ENCODE measurements at regions not wholly inside any gene's neighbourhood (a gene's known extent, or its start where the extent isn't known, plus 50 kb on each side); places are given as distances from the start of the nearest gene placed in this dataset.

- peaks cover 3% of the 10 kb centered on the region for H3K4me1 Mint-ChIP-seq
- no peak overlapping the region for H3K4me3 Mint-ChIP-seq
- ATAC-seq (no peak), DNase-seq (no peak)
- no peaks in the 10 kb centered on the region for H3K27me3 Mint-ChIP-seq
- no peak overlapping the region for H3K27ac Mint-ChIP-seq
- H3K9me3 Mint-ChIP-seq (ENCODE audit: low read depth), result no peaks in the 10 kb centered on the region
- H3K36me3 Mint-ChIP-seq, result no peaks in the 10 kb centered on the region
- CTCF ChIA-PET, result interaction anchor here (0.5 to 1.3 kb wide), 3 partner anchors 10 to 352 kb away, joined by 3 read pairs; no protein-coding TSS in a partner anchor
Observed at GRCh38 chr5:101942321-101942882, 353.7 kb downstream of the SLCO4C1 start.

- Mint-ChIP-seq H3K4me3 (no peak overlapping the region), H3K9me3 (ENCODE audit: low read depth) (no peaks in the 10 kb centered on the region), H3K4me1 (no peaks in the 10 kb centered on the region), H3K36me3 (no peaks in the 10 kb centered on the region), H3K27ac (no peak overlapping the region), H3K27me3 (no peaks in the 10 kb centered on the region)
- ATAC-seq, result no peak
- no peak for DNase-seq
- CTCF ChIA-PET, result no interaction called here
Observed at GRCh38 chr5:101937041-101937440, 359.0 kb downstream of the SLCO4C1 start.

DNA sequence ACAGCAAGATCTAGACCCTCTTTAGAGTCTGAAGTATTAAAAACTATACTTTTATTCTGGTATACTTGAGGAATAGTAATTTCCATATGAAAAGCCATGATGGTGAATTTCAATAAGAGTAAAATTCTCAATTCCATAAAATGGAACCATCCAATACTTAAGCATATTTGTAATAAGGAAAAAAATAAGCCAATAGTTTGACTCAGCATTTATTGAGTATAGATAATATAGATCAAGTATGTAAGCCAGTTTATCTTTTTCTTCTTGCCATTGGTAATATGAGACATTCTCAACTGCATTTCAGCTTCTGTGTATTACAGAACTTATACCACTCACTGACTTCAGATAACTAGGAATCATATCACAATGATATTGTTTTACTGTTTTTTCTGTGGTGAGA lies 361.0 kb downstream of the SLCO4C1 start:
- ATAC-seq (no peak), DNase-seq (no peak)
- Mint-ChIP-seq H3K4me1 (no peaks in the 10 kb centered on the region), H3K9me3 (ENCODE audit: low read depth) (no peaks in the 10 kb centered on the region), H3K27me3 (no peaks in the 10 kb centered on the region), H3K36me3 (no peaks in the 10 kb centered on the region), H3K4me3 (no peak overlapping the region), H3K27ac (no peak overlapping the region)
- CTCF ChIA-PET, result no interaction called here

DNA sequence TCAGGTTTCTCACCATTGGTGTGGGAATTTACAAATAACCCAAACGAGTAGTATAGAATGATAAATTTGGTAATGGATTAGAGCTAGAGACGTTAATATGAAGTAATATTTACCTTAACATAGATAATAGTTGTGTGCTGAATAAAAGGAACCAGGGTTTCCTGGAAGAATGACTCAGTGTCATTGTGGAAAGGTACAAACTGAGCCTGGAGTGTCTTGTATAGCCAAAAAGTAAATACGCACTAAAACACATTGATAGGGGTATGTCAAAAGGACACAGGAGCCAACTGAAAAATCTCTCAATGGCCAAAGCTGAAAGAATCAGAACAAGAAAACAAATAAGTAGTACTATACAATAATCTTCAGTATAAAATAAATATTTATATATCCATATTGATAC lies 363.5 kb downstream of the SLCO4C1 start:
- H3K4me1 Mint-ChIP-seq, result no peaks in the 10 kb centered on the region
- H3K27ac Mint-ChIP-seq, result no peak overlapping the region
- no peak for ATAC-seq

GRCh38 chr5:101929628-101930027 lies 366.5 kb downstream of the SLCO4C1 start:
- no peaks in the 10 kb centered on the region for H3K9me3 Mint-ChIP-seq (ENCODE audit: low read depth)
- no peak for DNase-seq
- ATAC-seq, result no peak
- H3K4me1 Mint-ChIP-seq, result no peaks in the 10 kb centered on the region
- CTCF ChIA-PET, result no interaction called here
- H3K4me3 Mint-ChIP-seq, result no peak overlapping the region
- H3K27me3 Mint-ChIP-seq, result no peaks in the 10 kb centered on the region
- no peak overlapping the region for H3K27ac Mint-ChIP-seq
- no peaks in the 10 kb centered on the region for H3K36me3 Mint-ChIP-seq

More for the DNA sequence above, 363.5 kb downstream of the SLCO4C1 start:
- Mint-ChIP-seq H3K36me3 (no peaks in the 10 kb centered on the region), H3K4me3 (no peak overlapping the region), H3K9me3 (ENCODE audit: low read depth) (no peaks in the 10 kb centered on the region), H3K27me3 (no peaks in the 10 kb centered on the region)
- DNase-seq, result no peak
- CTCF ChIA-PET, result no interaction called here

- no peaks in the 10 kb centered on the region for H3K27me3 Mint-ChIP-seq
Observed at GRCh38 chr5:101917166-101917565, 378.9 kb downstream of the SLCO4C1 start.

DNA sequence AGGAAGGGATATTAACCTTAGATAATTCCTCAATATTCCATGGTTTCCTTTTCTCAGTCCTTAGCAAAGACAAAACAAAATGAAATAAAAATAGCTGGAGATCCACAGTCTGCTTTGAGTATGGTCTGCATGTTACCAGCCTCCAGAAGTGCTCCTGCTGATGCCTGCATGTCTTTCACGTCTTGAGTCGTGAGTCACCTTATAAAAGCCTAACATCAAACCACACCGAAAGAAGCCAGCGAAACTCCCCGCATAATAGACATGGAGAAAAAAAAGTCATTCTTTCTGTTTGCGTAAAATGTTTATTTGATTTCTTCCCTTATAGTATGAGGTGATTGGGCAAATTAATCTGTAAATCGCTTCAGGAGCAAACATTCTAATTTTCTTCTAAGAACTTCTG lies 380.5 kb downstream of the SLCO4C1 start:
- CTCF ChIA-PET, result no interaction called here
- H3K36me3 Mint-ChIP-seq, result no peaks in the 10 kb centered on the region
- ATAC-seq (no peak), DNase-seq (no peak)
- H3K9me3 Mint-ChIP-seq (ENCODE audit: low read depth), result no peaks in the 10 kb centered on the region
- no peak overlapping the region for H3K27ac Mint-ChIP-seq
- H3K27me3 Mint-ChIP-seq, result no peaks in the 10 kb centered on the region
- no peak overlapping the region for H3K4me3 Mint-ChIP-seq
- H3K4me1 Mint-ChIP-seq, result no peaks in the 10 kb centered on the region

More at GRCh38 chr5:101917166-101917565, 378.9 kb downstream of the SLCO4C1 start:
- no peaks in the 10 kb centered on the region for H3K9me3 Mint-ChIP-seq (ENCODE audit: low read depth)
- H3K27ac Mint-ChIP-seq, result no peak overlapping the region
- no peaks in the 10 kb centered on the region for H3K4me1 Mint-ChIP-seq
- CTCF ChIA-PET, result no interaction called here
- DNase-seq (no peak), ATAC-seq (no peak)
- no peak overlapping the region for H3K4me3 Mint-ChIP-seq
- no peaks in the 10 kb centered on the region for H3K36me3 Mint-ChIP-seq

GRCh38 chr5:101904736-101905135 lies 391.3 kb downstream of the SLCO4C1 start:
- H3K36me3 Mint-ChIP-seq, result no peaks in the 10 kb centered on the region
- no peak overlapping the region for H3K4me3 Mint-ChIP-seq
- H3K9me3 Mint-ChIP-seq (ENCODE audit: low read depth), result no peaks in the 10 kb centered on the region
- no peak overlapping the region for H3K27ac Mint-ChIP-seq
- no peaks in the 10 kb centered on the region for H3K4me1 Mint-ChIP-seq
- CTCF ChIA-PET, result no interaction called here
- H3K27me3 Mint-ChIP-seq, result no peaks in the 10 kb centered on the region
- ATAC-seq (no peak), DNase-seq (no peak)

GRCh38 chr5:101897914-101898313 lies 398.2 kb downstream of the SLCO4C1 start:
- no peaks in the 10 kb centered on the region for H3K9me3 Mint-ChIP-seq (ENCODE audit: low read depth)
- no peaks in the 10 kb centered on the region for H3K36me3 Mint-ChIP-seq
- CTCF ChIA-PET, result no interaction called here
- no peak for ATAC-seq
- DNase-seq, result no peak
- H3K4me3 Mint-ChIP-seq, result no peak overlapping the region
- no peak overlapping the region for H3K27ac Mint-ChIP-seq
- H3K4me1 Mint-ChIP-seq, result no peaks in the 10 kb centered on the region
- no peaks in the 10 kb centered on the region for H3K27me3 Mint-ChIP-seq

DNA sequence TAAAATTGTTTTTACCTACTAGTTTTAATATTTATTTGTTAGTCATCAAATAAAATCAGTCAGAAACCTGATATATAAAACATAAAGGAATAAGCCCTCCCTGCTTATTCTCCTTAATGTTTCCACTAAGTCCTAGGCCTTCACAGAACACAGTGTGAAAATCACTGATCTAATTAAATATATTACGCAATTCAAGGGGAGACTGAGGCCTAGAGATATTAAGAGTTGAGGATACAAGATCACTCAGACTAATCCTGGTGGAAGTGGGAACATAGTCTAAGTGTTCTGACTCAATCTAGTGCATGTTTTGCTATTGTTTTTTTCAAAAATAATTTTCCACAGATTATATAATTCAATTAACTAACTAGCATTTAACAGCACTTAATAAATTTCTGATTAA lies 401.1 kb downstream of the SLCO4C1 start:
- no peaks in the 10 kb centered on the region for H3K27me3 Mint-ChIP-seq
- no peak for ATAC-seq
- no peak overlapping the region for H3K27ac Mint-ChIP-seq
- CTCF ChIA-PET, result interaction anchor here (0.9 kb wide), 1 partner anchor 10 kb away, joined by 3 read pairs; no protein-coding TSS in a partner anchor
- no peaks in the 10 kb centered on the region for H3K36me3 Mint-ChIP-seq
- no peak for DNase-seq
- H3K4me3 Mint-ChIP-seq, result no peak overlapping the region
- H3K4me1 Mint-ChIP-seq, result no peaks in the 10 kb centered on the region
- H3K9me3 Mint-ChIP-seq (ENCODE audit: low read depth), result no peaks in the 10 kb centered on the region

DNA sequence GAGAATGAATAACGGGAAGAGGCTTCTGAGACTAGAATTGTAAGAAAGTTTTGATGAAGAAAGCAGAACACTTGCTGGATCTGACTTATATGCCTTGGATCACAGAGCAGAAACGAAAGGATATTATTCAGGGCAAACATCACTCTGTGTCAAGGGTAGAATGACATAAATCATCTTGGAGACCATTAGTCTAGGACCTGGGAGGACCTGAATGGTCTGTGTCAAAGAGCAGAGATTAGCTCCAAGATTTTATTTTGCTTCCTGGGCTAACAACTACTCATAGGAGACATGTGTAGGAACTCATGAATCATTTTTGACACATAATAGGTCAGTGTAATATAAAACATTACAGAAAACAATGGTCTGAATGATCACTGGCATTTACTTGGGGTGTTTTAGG lies 417.9 kb downstream of the SLCO4C1 start:
- no peaks in the 10 kb centered on the region for H3K4me1 Mint-ChIP-seq
- H3K9me3 Mint-ChIP-seq (ENCODE audit: low read depth), result no peaks in the 10 kb centered on the region
- CTCF ChIA-PET, result no interaction called here
- no peak overlapping the region for H3K4me3 Mint-ChIP-seq
- no peak overlapping the region for H3K27ac Mint-ChIP-seq
- no peaks in the 10 kb centered on the region for H3K27me3 Mint-ChIP-seq
- DNase-seq, result no peak
- no peak for ATAC-seq
- no peaks in the 10 kb centered on the region for H3K36me3 Mint-ChIP-seq

GRCh38 chr5:101877451-101877850 lies 418.6 kb downstream of the SLCO4C1 start:
- no peak for ATAC-seq

GRCh38 chr5:101866473-101866872 lies 429.6 kb downstream of the SLCO4C1 start:
- H3K27ac Mint-ChIP-seq, result no peak overlapping the region
- no peak overlapping the region for H3K4me3 Mint-ChIP-seq
- CTCF ChIA-PET, result no interaction called here
- H3K4me1 Mint-ChIP-seq, result no peaks in the 10 kb centered on the region
- peaks cover 3% of the 10 kb centered on the region for H3K9me3 Mint-ChIP-seq (ENCODE audit: low read depth)
- ATAC-seq (no peak), DNase-seq (no peak)
- H3K36me3 Mint-ChIP-seq, result no peaks in the 10 kb centered on the region
- no peaks in the 10 kb centered on the region for H3K27me3 Mint-ChIP-seq

More at GRCh38 chr5:101877451-101877850, 418.6 kb downstream of the SLCO4C1 start:
- Mint-ChIP-seq H3K27ac (no peak overlapping the region), H3K4me3 (no peak overlapping the region), H3K9me3 (ENCODE audit: low read depth) (no peaks in the 10 kb centered on the region), H3K27me3 (no peaks in the 10 kb centered on the region), H3K36me3 (no peaks in the 10 kb centered on the region), H3K4me1 (no peaks in the 10 kb centered on the region)
- CTCF ChIA-PET, result no interaction called here
- no peak for DNase-seq

GRCh38 chr5:101860563-101860962 lies 435.5 kb downstream of the SLCO4C1 start:
- Mint-ChIP-seq H3K9me3 (ENCODE audit: low read depth) (peaks cover 3% of the 10 kb centered on the region), H3K27me3 (no peaks in the 10 kb centered on the region), H3K27ac (no peak overlapping the region), H3K4me3 (no peak overlapping the region), H3K4me1 (no peaks in the 10 kb centered on the region), H3K36me3 (no peaks in the 10 kb centered on the region)
- no peak for DNase-seq
- ATAC-seq, result no peak
- CTCF ChIA-PET, result no interaction called here

DNA sequence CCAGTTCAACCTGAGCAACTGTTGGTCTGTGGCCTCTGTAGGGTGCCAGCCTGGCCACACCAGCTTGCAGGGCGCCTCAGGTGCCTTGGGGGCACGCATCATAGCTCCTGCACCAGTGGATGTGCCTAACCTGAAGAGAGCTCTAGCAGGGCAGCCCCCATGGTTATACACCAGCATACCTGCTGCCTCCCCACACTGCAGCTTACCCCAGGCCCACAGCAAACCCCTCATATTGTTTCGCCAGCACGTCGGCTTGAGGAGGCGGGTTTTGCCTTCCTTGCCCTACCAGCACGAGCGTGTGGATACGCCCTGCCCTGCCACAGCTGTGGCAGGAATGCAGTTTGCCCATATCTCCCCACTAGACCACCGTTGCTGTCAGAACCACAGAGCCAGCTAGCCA lies 435.9 kb downstream of the SLCO4C1 start:
- no peaks in the 10 kb centered on the region for H3K4me1 Mint-ChIP-seq
- H3K9me3 Mint-ChIP-seq (ENCODE audit: low read depth), result peaks cover 3% of the 10 kb centered on the region
- ATAC-seq (no peak), DNase-seq (no peak)
- no peak overlapping the region for H3K4me3 Mint-ChIP-seq
- no peaks in the 10 kb centered on the region for H3K27me3 Mint-ChIP-seq
- no peak overlapping the region for H3K27ac Mint-ChIP-seq
- CTCF ChIA-PET, result no interaction called here
- H3K36me3 Mint-ChIP-seq, result no peaks in the 10 kb centered on the region
